Mesothelial cell of epicardium (in vitro differentiated cells): ENCODE measurements at regions not wholly inside any gene's neighbourhood (a gene's known extent, or its start where the extent isn't known, plus 50 kb on each side); places are given as distances from the start of the nearest gene placed in this dataset.

ENCODE experiments used
- DNase-seq, 2 experiments: peaks; one replicate each; pipeline ENCODE4 v3.0.0; 2021; ENCODE audit warnings: low spot score in 2 of 2; ENCODE audit not compliant: unreplicated experiment in 2 of 2
- H3K27ac Mint-ChIP-seq: 2 replicates; pipeline ENCODE4 v1.8.0; 2021; ENCODE audit warnings: mixed read lengths
- H3K27me3 Mint-ChIP-seq: 2 replicates; pipeline ENCODE4 v1.8.0; 2021; ENCODE audit warnings: low read depth, mixed read lengths
- H3K36me3 Mint-ChIP-seq: 2 replicates; pipeline ENCODE4 v1.8.0; 2021; ENCODE audit warnings: mixed read lengths
- H3K4me1 Mint-ChIP-seq: 2 replicates; pipeline ENCODE4 v1.8.0; 2021; ENCODE audit warnings: mixed read lengths
- H3K4me3 Mint-ChIP-seq: 2 replicates; pipeline ENCODE4 v1.8.0; 2021; ENCODE audit warnings: mild to moderate bottlenecking, moderate library complexity, mixed read lengths
- H3K9me3 Mint-ChIP-seq: 2 replicates; pipeline ENCODE4 v1.8.0; 2021; ENCODE audit warnings: mixed read lengths
- CTCF ChIP-seq: fragments of 200-600 bp; sonication (generic); IDR thresholded peaks from one replicate; pipeline ENCODE4 v1.5.0; 2021; ENCODE audit warnings: antibody characterized with exemption; ENCODE audit not compliant: unreplicated experiment

- no peak for TF ChIP-seq CTCF
- Mint-ChIP-seq H3K27ac (no peak overlapping the region), H3K4me3 (no peak overlapping the region), H3K4me1 (peaks cover 2% of the 10 kb centered on the region), H3K36me3 (no peaks in the 10 kb centered on the region), H3K9me3 (no peaks in the 10 kb centered on the region), H3K27me3 (no peaks in the 10 kb centered on the region)
- no peak for DNase-seq
These were observed 947.7 kb upstream of the TENM4 start for GRCh38 chr11:80388536-80388935.

- no peaks in the 10 kb centered on the region for H3K27me3 Mint-ChIP-seq
- no peaks in the 10 kb centered on the region for H3K9me3 Mint-ChIP-seq
- no peak for DNase-seq
- no peak for TF ChIP-seq CTCF
- no peak overlapping the region for H3K27ac Mint-ChIP-seq
- H3K4me1 Mint-ChIP-seq = peaks cover 2% of the 10 kb centered on the region
- no peak overlapping the region for H3K4me3 Mint-ChIP-seq
- H3K36me3 Mint-ChIP-seq = no peaks in the 10 kb centered on the region
These were observed 947.3 kb upstream of the TENM4 start for GRCh38 chr11:80388130-80388529.

- H3K4me3 Mint-ChIP-seq = no peak overlapping the region
- no peak for DNase-seq
- H3K27ac Mint-ChIP-seq = no peak overlapping the region
- H3K36me3 Mint-ChIP-seq = no peaks in the 10 kb centered on the region
- no peaks in the 10 kb centered on the region for H3K27me3 Mint-ChIP-seq
- H3K4me1 Mint-ChIP-seq = peaks cover 8% of the 10 kb centered on the region
- TF ChIP-seq CTCF = no peak
- no peaks in the 10 kb centered on the region for H3K9me3 Mint-ChIP-seq
These were observed 942.8 kb upstream of the TENM4 start for GRCh38 chr11:80383655-80384054.

GRCh38 chr11:80379620-80380278 lies 938.9 kb upstream of the TENM4 start:
- H3K4me3 Mint-ChIP-seq = no peak overlapping the region
- H3K27me3 Mint-ChIP-seq = no peaks in the 10 kb centered on the region
- no peaks in the 10 kb centered on the region for H3K9me3 Mint-ChIP-seq
- H3K4me1 Mint-ChIP-seq = peaks cover 6% of the 10 kb centered on the region
- no peak for TF ChIP-seq CTCF
- H3K36me3 Mint-ChIP-seq = no peaks in the 10 kb centered on the region
- no peak overlapping the region for H3K27ac Mint-ChIP-seq
- no peak for DNase-seq

GRCh38 chr11:80371931-80372330 lies 931.1 kb upstream of the TENM4 start:
- TF ChIP-seq CTCF = no peak
- H3K4me3 Mint-ChIP-seq = no peak overlapping the region
- no peaks in the 10 kb centered on the region for H3K9me3 Mint-ChIP-seq

GRCh38 chr11:80365980-80366379 lies 925.1 kb upstream of the TENM4 start:
- Mint-ChIP-seq H3K9me3 (no peaks in the 10 kb centered on the region), H3K36me3 (no peaks in the 10 kb centered on the region), H3K27me3 (no peaks in the 10 kb centered on the region), H3K4me3 (no peak overlapping the region), H3K4me1 (no peaks in the 10 kb centered on the region), H3K27ac (no peak overlapping the region)
- DNase-seq = no peak
- no peak for TF ChIP-seq CTCF

More at GRCh38 chr11:80371931-80372330, 931.1 kb upstream of the TENM4 start:
- Mint-ChIP-seq H3K36me3 (no peaks in the 10 kb centered on the region), H3K27me3 (no peaks in the 10 kb centered on the region), H3K4me1 (no peaks in the 10 kb centered on the region), H3K27ac (no peak overlapping the region)
- no peak for DNase-seq
